C1 segment of cervical spinal cord (tissue), 14 donors: ENCODE measurements at regions not wholly inside any gene's neighbourhood (a gene's known extent, or its start where the extent isn't known, plus 50 kb on each side); places are given as distances from the start of the nearest gene placed in this dataset.

Experiments used
- DNase-seq, 14 donors: peaks; one replicate each; lab custom pipeline; 2025; lab: John Stamatoyannopoulos, UW

- DNase-seq: no peak
These were observed 409.9 kb downstream of the MTX2 start for GRCh38 chr2:176679061-176679669.

GRCh38 chr2:176680916-176681516 is 411.8 kb downstream of the MTX2 start:
- DNase-seq: no peak

- no peak for DNase-seq
These were observed 412.4 kb downstream of the MTX2 start for GRCh38 chr2:176681584-176682115.

- DNase-seq: no peak
These were observed 413.0 kb downstream of the MTX2 start for GRCh38 chr2:176682278-176682677.

- DNase-seq: no peak
These were observed 414.4 kb downstream of the MTX2 start for GRCh38 chr2:176683618-176684111.

- no peak for DNase-seq
These were observed 416.7 kb downstream of the MTX2 start for GRCh38 chr2:176685908-176686307.

- DNase-seq: no peak
These were observed 417.1 kb downstream of the MTX2 start for GRCh38 chr2:176686328-176686727.

- DNase-seq: no peak
These were observed 418.1 kb downstream of the MTX2 start for GRCh38 chr2:176687342-176687741.

- no peak for DNase-seq
These were observed 418.7 kb downstream of the MTX2 start for GRCh38 chr2:176687944-176688343.

GRCh38 chr2:176689711-176690110 is 420.5 kb downstream of the MTX2 start:
- DNase-seq: no peak

- no peak for DNase-seq
These were observed 422.2 kb downstream of the MTX2 start for GRCh38 chr2:176691471-176691870.

- no peak for DNase-seq
These were observed 423.3 kb downstream of the MTX2 start for GRCh38 chr2:176692533-176692932.

GRCh38 chr2:176699098-176699497 is 429.9 kb downstream of the MTX2 start:
- no peak for DNase-seq

- DNase-seq: no peak
These were observed 430.4 kb downstream of the MTX2 start for GRCh38 chr2:176699644-176700043.

GRCh38 chr2:176702131-176702530 is 432.9 kb downstream of the MTX2 start:
- peak in 1 of 14 donors; percentile 1 for DNase-seq

- no peak for DNase-seq
These were observed 435.1 kb downstream of the MTX2 start for GRCh38 chr2:176704282-176704858.

- DNase-seq: no peak
These were observed 440.1 kb downstream of the MTX2 start for GRCh38 chr2:176709149-176709951.

- DNase-seq: no peak
These were observed 440.7 kb downstream of the MTX2 start for GRCh38 chr2:176709991-176710390.

GRCh38 chr2:176710657-176711186 is 441.5 kb downstream of the MTX2 start:
- DNase-seq: no peak

- DNase-seq: no peak
These were observed 456.8 kb downstream of the MTX2 start for GRCh38 chr2:176725873-176726645.

- no peak for DNase-seq
These were observed 458.5 kb downstream of the MTX2 start for GRCh38 chr2:176727696-176728095.
